Dendritic cell treated with granulocyte-macrophage colony-stimulating factor and Interleukin-4, amounts not matched to agents 40 ng/mL and 50 ng/mL, for 4 days (primary cell): ENCODE measurements at regions not wholly inside any gene's neighbourhood (a gene's known extent, or its start where the extent isn't known, plus 50 kb on each side); places are given as distances from the start of the nearest gene placed in this dataset.
"Not testable (repeated sequence)": the region's sequence is repeated elsewhere in the genome, so short reads cannot be mapped to it uniquely, and the experiment has no call there.

Experiments used
- H3K27ac Mint-ChIP-seq: one replicate; pipeline ENCODE4 v1.8.0; 2022; ENCODE audit warnings: mild to moderate bottlenecking, mixed read lengths
- H3K27me3 Mint-ChIP-seq: one replicate; pipeline ENCODE4 v1.8.0; 2022; ENCODE audit warnings: mild to moderate bottlenecking, mixed read lengths
- H3K36me3 Mint-ChIP-seq: one replicate; pipeline ENCODE4 v1.8.0; 2022; ENCODE audit warnings: low read depth, mixed read lengths
- H3K4me1 Mint-ChIP-seq: one replicate; pipeline ENCODE4 v1.8.0; 2022; ENCODE audit warnings: low read depth, mixed read lengths
- H3K4me3 Mint-ChIP-seq: one replicate; pipeline ENCODE4 v1.8.0; 2022; ENCODE audit warnings: mild to moderate bottlenecking, moderate library complexity, mixed read lengths
- H3K9me3 Mint-ChIP-seq: one replicate; pipeline ENCODE4 v1.8.0; 2022; ENCODE audit warnings: mixed read lengths
- intact Hi-C: fragments of 100-400 bp; cut with micrococcal nuclease; formaldehyde crosslinking; loops from one replicate; pipeline ENCODE4 v1.15.0; 2022

GRCh38 chr16:29234536-29235275 is 171.8 kb downstream of the NPIPB11 start:
- Mint-ChIP-seq H3K27me3 (peaks cover 39% of the 10 kb centered on the region), H3K36me3 (peaks cover 49% of the 10 kb centered on the region)
- H3K27ac Mint-ChIP-seq, intact Hi-C loops, H3K4me1 Mint-ChIP-seq, H3K9me3 Mint-ChIP-seq, H3K4me3 Mint-ChIP-seq: not testable (repeated sequence)

DNA sequence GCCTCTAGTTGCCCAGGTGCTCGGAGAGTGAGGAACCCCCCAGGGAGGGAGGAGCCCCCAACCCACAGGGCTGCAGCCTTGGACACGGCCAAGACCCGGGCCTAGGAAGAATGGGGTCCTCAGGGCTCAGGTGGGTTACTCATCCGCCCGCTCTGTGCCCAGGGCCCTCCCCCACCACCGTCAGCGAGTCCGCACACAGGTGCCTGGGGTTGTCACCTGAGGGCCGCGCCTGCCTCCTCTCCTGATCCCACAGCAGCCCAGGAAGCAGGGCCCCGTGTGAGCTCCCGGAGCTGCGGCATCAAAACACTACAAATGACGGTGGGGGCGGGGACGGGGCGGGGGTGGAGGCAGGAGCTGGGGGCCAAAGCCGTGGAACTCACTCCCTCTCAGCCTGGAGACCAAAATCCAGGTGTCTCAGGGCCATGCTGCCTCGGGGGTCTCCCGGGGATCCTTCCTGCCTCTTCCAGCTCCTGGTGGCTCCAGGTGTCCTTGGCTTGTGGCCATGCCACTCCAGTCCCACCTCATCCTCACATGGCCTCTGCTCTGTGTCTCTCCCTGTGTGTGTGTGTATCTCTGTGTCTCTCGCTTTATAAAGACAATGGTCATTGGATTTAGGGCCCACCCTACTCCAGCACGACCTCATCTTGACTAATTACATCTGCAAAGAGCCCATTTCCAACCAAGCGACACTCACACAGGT is 172.7 kb downstream of the NPIPB11 start:
- intact Hi-C loops, H3K27ac Mint-ChIP-seq, H3K4me3 Mint-ChIP-seq, H3K9me3 Mint-ChIP-seq, H3K4me1 Mint-ChIP-seq: not testable (repeated sequence)
- peaks cover 42% of the 10 kb centered on the region for H3K36me3 Mint-ChIP-seq
- peaks cover 40% of the 10 kb centered on the region for H3K27me3 Mint-ChIP-seq

DNA sequence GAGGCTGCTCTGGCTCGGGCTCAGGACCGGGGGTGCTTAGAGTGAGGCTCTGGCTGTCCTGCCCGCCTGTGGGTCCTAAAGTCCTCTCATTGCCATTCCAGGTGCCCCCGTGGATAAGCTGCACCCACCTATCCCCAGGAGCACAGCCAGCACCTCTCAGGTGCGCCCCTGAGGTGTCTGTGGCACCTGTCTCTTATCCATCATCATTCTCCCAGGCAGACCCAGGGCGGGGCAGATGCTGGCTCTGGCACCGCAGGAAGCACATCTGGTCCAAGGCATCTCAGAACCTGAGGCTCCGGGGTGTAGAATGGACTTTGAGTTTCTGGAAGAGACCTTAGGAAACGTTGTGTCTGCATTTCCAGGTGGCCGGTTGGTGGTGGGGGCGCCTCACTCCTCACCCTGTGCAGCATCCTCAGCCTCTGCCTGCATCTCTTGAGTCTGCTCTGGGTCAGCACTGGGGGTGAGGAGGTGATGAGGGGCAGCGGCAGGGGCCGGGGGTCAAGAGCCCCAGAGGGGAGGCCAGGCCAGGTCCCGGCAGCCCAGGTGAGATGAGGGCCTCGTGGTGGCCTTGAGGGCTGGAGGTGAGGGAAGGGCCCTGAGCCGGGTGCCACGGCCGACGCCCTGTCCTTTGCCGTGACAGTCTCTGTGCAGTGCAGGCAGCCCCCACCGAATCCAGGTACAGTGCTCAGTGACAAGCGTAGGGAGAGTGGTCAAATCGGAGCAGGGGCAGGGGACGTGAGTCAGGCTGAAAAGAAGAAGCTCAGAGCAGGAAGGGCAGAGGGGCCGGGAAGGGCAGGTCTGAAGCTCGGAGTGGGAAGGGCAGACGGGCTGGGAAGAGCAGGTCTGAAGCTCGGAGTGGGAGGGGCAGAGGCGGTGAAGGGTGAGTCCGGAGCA is 173.5 kb downstream of the NPIPB11 start:
- peaks cover 6% of the 10 kb centered on the region for H3K4me1 Mint-ChIP-seq
- no peaks in the 10 kb centered on the region for H3K9me3 Mint-ChIP-seq
- peaks cover 40% of the 10 kb centered on the region for H3K27me3 Mint-ChIP-seq
- intact Hi-C loops, result no loop called here
- H3K4me3 Mint-ChIP-seq, result no peak overlapping the region
- H3K27ac Mint-ChIP-seq, result no peak overlapping the region
- H3K36me3 Mint-ChIP-seq, result peaks cover 38% of the 10 kb centered on the region

DNA sequence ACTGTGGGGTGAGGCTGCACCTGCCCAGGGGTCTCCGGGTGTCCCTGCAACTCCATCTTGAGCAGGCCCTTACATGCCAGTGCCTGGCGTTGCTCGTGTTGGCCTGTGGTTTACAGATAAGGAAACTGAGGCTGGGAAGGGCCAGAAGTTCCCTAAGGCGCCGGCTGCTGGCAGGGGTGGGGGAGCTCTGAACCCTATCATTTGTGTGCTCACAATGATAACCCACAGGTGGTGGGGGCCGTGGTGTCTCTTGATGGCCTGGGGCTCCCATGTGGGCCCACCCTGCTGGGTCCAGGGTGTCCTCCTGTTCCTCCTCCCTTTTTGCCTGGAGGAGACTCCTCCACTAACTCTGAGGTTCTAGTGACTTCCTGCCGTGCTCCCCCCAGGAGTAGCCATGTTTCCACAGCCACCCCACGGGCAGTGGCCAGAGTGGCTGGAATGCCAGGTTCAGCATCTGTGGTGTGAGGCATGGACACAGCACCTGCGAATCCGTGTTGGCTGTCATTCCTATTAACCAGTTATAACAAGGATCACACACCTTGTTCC is 174.3 kb downstream of the NPIPB11 start:
- H3K36me3 Mint-ChIP-seq, result peaks cover 38% of the 10 kb centered on the region

GRCh38 chr16:29231244-29231643 is 175.3 kb downstream of the NPIPB11 start:
- peaks cover 46% of the 10 kb centered on the region for H3K36me3 Mint-ChIP-seq
- H3K27me3 Mint-ChIP-seq, result peaks cover 37% of the 10 kb centered on the region
- intact Hi-C loops, result no loop called here
- peak overlapping the region; percentile 39 for H3K27ac Mint-ChIP-seq
- H3K4me1 Mint-ChIP-seq, result peaks cover 6% of the 10 kb centered on the region
- no peak overlapping the region for H3K4me3 Mint-ChIP-seq
- peaks cover 9% of the 10 kb centered on the region for H3K9me3 Mint-ChIP-seq

More for the DNA sequence above, 174.3 kb downstream of the NPIPB11 start:
- H3K27me3 Mint-ChIP-seq, result peaks cover 34% of the 10 kb centered on the region
- H3K9me3 Mint-ChIP-seq, H3K4me1 Mint-ChIP-seq, intact Hi-C loops, H3K27ac Mint-ChIP-seq, H3K4me3 Mint-ChIP-seq: not testable (repeated sequence)

DNA sequence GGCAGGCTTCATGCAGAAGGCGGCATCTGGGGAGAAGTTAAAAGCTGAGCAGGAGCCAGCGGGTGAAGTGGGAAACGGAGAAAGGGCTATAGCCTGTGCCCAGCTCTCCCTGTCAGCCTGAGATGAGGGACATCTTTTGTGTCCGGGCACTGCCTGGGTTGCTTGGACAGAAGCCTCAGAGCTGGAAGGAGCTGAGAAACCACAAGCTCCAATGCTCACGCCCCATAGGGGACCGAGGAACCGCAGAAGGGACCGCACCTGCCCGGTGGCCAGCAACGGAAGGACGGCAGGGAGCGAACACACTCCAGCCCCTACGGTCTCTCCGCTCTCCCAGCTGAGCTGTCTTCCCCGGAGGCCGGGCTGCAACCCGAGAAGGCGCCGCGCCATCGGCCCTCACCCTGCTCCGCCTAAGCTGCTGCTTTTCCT is 175.8 kb downstream of the NPIPB11 start:
- no peak overlapping the region for H3K4me3 Mint-ChIP-seq
- H3K27ac Mint-ChIP-seq, result peak overlapping the region; percentile 39
- H3K27me3 Mint-ChIP-seq, result peaks cover 40% of the 10 kb centered on the region
- peaks cover 44% of the 10 kb centered on the region for H3K36me3 Mint-ChIP-seq
- H3K4me1 Mint-ChIP-seq, result peaks cover 6% of the 10 kb centered on the region
- intact Hi-C loops, result no loop called here
- H3K9me3 Mint-ChIP-seq, result peaks cover 11% of the 10 kb centered on the region

GRCh38 chr16:29230006-29230668 is 176.4 kb downstream of the NPIPB11 start:
- intact Hi-C loops, result not testable (repeated sequence)

GRCh38 chr16:29229616-29230005 is 176.9 kb downstream of the NPIPB11 start:
- H3K4me3 Mint-ChIP-seq, H3K4me1 Mint-ChIP-seq, intact Hi-C loops, H3K27ac Mint-ChIP-seq: not testable (repeated sequence)
- Mint-ChIP-seq H3K9me3 (peaks cover 11% of the 10 kb centered on the region), H3K36me3 (peaks cover 43% of the 10 kb centered on the region), H3K27me3 (peaks cover 45% of the 10 kb centered on the region)

More at GRCh38 chr16:29230006-29230668, 176.4 kb downstream of the NPIPB11 start:
- Mint-ChIP-seq H3K9me3 (peaks cover 11% of the 10 kb centered on the region), H3K36me3 (peaks cover 43% of the 10 kb centered on the region), H3K27me3 (peaks cover 45% of the 10 kb centered on the region)
- not testable (repeated sequence) for H3K4me1 Mint-ChIP-seq, H3K27ac Mint-ChIP-seq, H3K4me3 Mint-ChIP-seq

DNA sequence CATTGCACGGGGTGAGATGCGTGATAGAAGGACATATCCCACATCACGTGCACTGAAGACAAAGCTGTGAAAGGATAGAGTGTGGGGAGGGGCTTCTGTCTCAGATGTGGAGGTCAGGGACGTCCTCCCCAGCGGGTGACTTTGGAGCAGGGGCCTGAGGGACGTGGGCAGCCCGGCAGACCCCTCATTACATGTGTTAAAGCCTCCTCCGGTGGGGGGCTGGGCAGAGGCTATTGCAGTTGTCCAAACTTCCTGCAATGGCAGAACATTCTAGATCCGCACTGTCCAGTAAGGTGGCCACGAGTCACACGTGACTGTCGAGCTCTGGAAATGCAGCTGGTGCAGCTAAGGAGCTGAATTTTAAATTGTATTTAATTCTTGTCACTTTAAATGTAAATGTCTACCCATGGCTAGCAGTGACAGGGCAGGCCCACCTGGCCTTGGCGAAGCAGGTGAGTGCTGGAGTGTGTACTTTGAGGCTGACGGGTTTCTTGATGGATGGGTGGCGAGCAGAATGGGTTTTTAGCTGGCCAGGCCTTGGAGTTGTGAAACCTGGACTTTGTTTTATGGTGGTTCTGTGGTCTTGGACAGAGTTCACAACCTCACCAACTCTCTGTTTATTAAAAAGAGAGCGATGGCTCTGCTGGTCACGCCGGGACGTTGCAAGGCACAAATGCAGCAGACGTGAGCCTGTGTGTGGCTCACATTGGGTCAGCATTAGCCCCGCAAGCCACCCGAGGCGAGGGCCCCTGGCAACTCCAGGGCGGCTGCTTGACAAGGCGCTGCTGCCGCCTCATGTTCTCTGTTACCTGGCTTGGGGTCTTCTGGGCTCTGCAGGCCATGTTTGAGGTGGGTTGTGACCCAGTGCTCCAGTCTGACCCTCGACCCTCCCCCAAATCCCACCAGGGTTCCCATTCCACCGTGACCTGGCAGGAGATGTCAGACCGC is 177.6 kb downstream of the NPIPB11 start:
- peaks cover 41% of the 10 kb centered on the region for H3K27me3 Mint-ChIP-seq
- H3K9me3 Mint-ChIP-seq, result peaks cover 11% of the 10 kb centered on the region
- intact Hi-C loops, H3K27ac Mint-ChIP-seq, H3K4me3 Mint-ChIP-seq: not testable (repeated sequence)
- peaks cover 10% of the 10 kb centered on the region for H3K4me1 Mint-ChIP-seq
- peaks cover 40% of the 10 kb centered on the region for H3K36me3 Mint-ChIP-seq

GRCh38 chr16:29227751-29228663 is 178.5 kb downstream of the NPIPB11 start:
- H3K27me3 Mint-ChIP-seq, result peaks cover 39% of the 10 kb centered on the region
- H3K27ac Mint-ChIP-seq, H3K4me3 Mint-ChIP-seq, intact Hi-C loops: not testable (repeated sequence)
- H3K36me3 Mint-ChIP-seq, result peaks cover 35% of the 10 kb centered on the region
- H3K9me3 Mint-ChIP-seq, result peaks cover 16% of the 10 kb centered on the region
- peaks cover 18% of the 10 kb centered on the region for H3K4me1 Mint-ChIP-seq

- H3K27me3 Mint-ChIP-seq, result peaks cover 44% of the 10 kb centered on the region
- peaks cover 18% of the 10 kb centered on the region for H3K4me1 Mint-ChIP-seq
- no peak overlapping the region for H3K27ac Mint-ChIP-seq
- peaks cover 22% of the 10 kb centered on the region for H3K9me3 Mint-ChIP-seq
- intact Hi-C loops, result no loop called here
- peaks cover 43% of the 10 kb centered on the region for H3K36me3 Mint-ChIP-seq
- no peak overlapping the region for H3K4me3 Mint-ChIP-seq
Observed at GRCh38 chr16:29226782-29227181, 179.7 kb downstream of the NPIPB11 start.

GRCh38 chr16:29224675-29225074 is 181.8 kb downstream of the NPIPB11 start:
- Mint-ChIP-seq H3K27me3 (peaks cover 40% of the 10 kb centered on the region), H3K9me3 (peaks cover 22% of the 10 kb centered on the region), H3K4me1 (peaks cover 18% of the 10 kb centered on the region), H3K36me3 (peaks cover 41% of the 10 kb centered on the region)
- H3K4me3 Mint-ChIP-seq, H3K27ac Mint-ChIP-seq, intact Hi-C loops: not testable (repeated sequence)
